Sigmoid colon (tissue), 4 donors: ENCODE measurements at regions not wholly inside any gene's neighbourhood (a gene's known extent, or its start where the extent isn't known, plus 50 kb on each side); places are given as distances from the start of the nearest gene placed in this dataset.

Experiments used
- CTCF ChIP-seq, 4 experiments: fragments of 450-650 bp in 3 of 4; fragments of 200-600 bp in 1 of 4; IDR thresholded peaks; one replicate each; pipeline ENCODE4 v1.5.1; 2016 to 2019; ENCODE audit warnings: antibody characterized with exemption in 4 of 4, mild to moderate bottlenecking in 3 of 4, moderate library complexity in 2 of 4
- POLR2A ChIP-seq, 2 donors: fragments of 450-650 bp; IDR thresholded peaks; one replicate each; pipeline ENCODE4 v1.6.1; 2016; ENCODE audit warnings: antibody characterized with exemption in 2 of 2, mild to moderate bottlenecking in 2 of 2, moderate library complexity in 2 of 2
- POLR2AphosphoS5 ChIP-seq, 4 donors: sonication (generic); formaldehyde crosslinking; IDR thresholded peaks; one replicate each; pipeline ENCODE4 v1.6.1; 2017; ENCODE audit warnings: antibody characterized with exemption in 4 of 4

GRCh38 chr5:158626718-158627117 is 473.0 kb downstream of the EBF1 start:
- TF ChIP-seq POLR2A (IDR thresholded peaks at IDR 0.05) = no peak
- TF ChIP-seq POLR2AphosphoS5 (IDR thresholded peaks at IDR 0.05) = no peak
- no peak for TF ChIP-seq CTCF (IDR thresholded peaks at IDR 0.05)
